OCI-LY1 (cell line): ENCODE measurements at regions not wholly inside any gene's neighbourhood (a gene's known extent, or its start where the extent isn't known, plus 50 kb on each side); places are given as distances from the start of the nearest gene placed in this dataset.

Source experiments
- H2AFZ ChIP-seq: fragments of 200-600 bp; sonication (generic), shearing (Covaris generic); 2 replicates; pipeline ENCODE4 v1.6.0; 2014; ENCODE audit warnings: antibody characterized with exemption, mild to moderate bottlenecking, low read length
- H3F3A ChIP-seq: fragments of 200-600 bp; sonication (generic), shearing (Covaris generic); 2 replicates; pipeline ENCODE4 v1.6.0; 2014; ENCODE audit warnings: mild to moderate bottlenecking, antibody characterized with exemption, low read length, moderate library complexity; ENCODE audit not compliant: insufficient read depth
- H3K27ac ChIP-seq: fragments of 200-600 bp; sonication (generic); 2 replicates; pipeline ENCODE4 v1.5.1; 2014; ENCODE audit warnings: low read length, mixed run types, mild to moderate bottlenecking, low read depth; ENCODE audit not compliant: poor library complexity, severe bottlenecking
- H3K27me3 ChIP-seq: fragments of 200-600 bp; sonication (generic); 2 replicates; pipeline ENCODE4 v1.6.0; 2014; ENCODE audit warnings: antibody characterized with exemption, mild to moderate bottlenecking, low read length, moderate library complexity; ENCODE audit not compliant: insufficient read depth
- H3K36me3 ChIP-seq: fragments of 200-600 bp; sonication (generic); 2 replicates; pipeline ENCODE4 v1.6.1; 2014; ENCODE audit warnings: mild to moderate bottlenecking, antibody characterized with exemption, low read length, moderate library complexity, mixed read lengths; ENCODE audit not compliant: insufficient read depth
- H3K4me1 ChIP-seq: fragments of 200-600 bp; sonication (generic); 2 replicates; pipeline ENCODE4 v1.5.1; 2014; ENCODE audit warnings: mild to moderate bottlenecking, low read length, moderate library complexity; ENCODE audit not compliant: insufficient read depth, severe bottlenecking
- H3K4me2 ChIP-seq: fragments of 200-600 bp; sonication (generic), shearing (Covaris generic); 2 replicates; pipeline ENCODE4 v1.6.1; 2014; ENCODE audit warnings: low read length
- H3K4me3 ChIP-seq: fragments of 200-600 bp; sonication (generic); 2 replicates; pipeline ENCODE4 v1.5.1; 2014; ENCODE audit warnings: low read length, low read depth, mild to moderate bottlenecking, mixed read lengths; ENCODE audit not compliant: poor library complexity, severe bottlenecking
- H3K79me2 ChIP-seq: fragments of 200-600 bp; shearing (Covaris generic); 2 replicates; pipeline ENCODE4 v1.6.1; 2016; ENCODE audit warnings: mixed run types, low read length, mixed read lengths; ENCODE audit not compliant: insufficient read depth
- H3K9ac ChIP-seq: fragments of 200-600 bp; sonication (generic), shearing (Covaris generic); 2 replicates; pipeline ENCODE4 v1.6.1; 2014; ENCODE audit warnings: mild to moderate bottlenecking, low read length, mixed read lengths
- H3K9me2 ChIP-seq: fragments of 200-600 bp; sonication (generic), shearing (Covaris generic); 2 replicates; pipeline ENCODE4 v1.6.1; 2014; ENCODE audit warnings: low read depth, mild to moderate bottlenecking, low read length, mixed read lengths
- H3K9me3 ChIP-seq: fragments of 200-600 bp; shearing (Covaris generic); 2 replicates; pipeline ENCODE4 v1.6.1; 2014; ENCODE audit warnings: low read length, mixed read lengths
- H4K20me1 ChIP-seq: fragments of 200-600 bp; sonication (generic), shearing (Covaris generic); 2 replicates; pipeline ENCODE4 v1.6.0; 2016; ENCODE audit warnings: mild to moderate bottlenecking, low read length; ENCODE audit not compliant: insufficient read depth
- CTCF ChIP-seq: fragments of 200-600 bp; sonication (generic), shearing (Covaris generic); IDR thresholded peaks from 2 replicates; pipeline ENCODE4 v1.5.1; 2017; ENCODE audit warnings: mild to moderate bottlenecking, antibody characterized with exemption, low read length, moderate library complexity, mixed read lengths
- EZH2 ChIP-seq: fragments of 200-600 bp; sonication (generic), shearing (Covaris generic); IDR thresholded peaks from 2 replicates; pipeline ENCODE4 v1.8.0; 2017; ENCODE audit warnings: borderline replicate concordance, mixed run types, mild to moderate bottlenecking, antibody characterized with exemption, low read length, moderate library complexity, mixed read lengths

- Histone ChIP-seq H3F3A (no peaks in the 10 kb centered on the region), H3K27ac (no peak overlapping the region), H3K9me3 (no peaks in the 10 kb centered on the region), H3K4me2 (no peak overlapping the region), H3K36me3 (no peaks in the 10 kb centered on the region), H3K79me2 (no peaks in the 10 kb centered on the region), H3K4me3 (no peak overlapping the region), H4K20me1 (no peaks in the 10 kb centered on the region), H2AFZ (no peak overlapping the region), H3K9ac (no peak overlapping the region), H3K4me1 (no peaks in the 10 kb centered on the region), H3K27me3 (no peaks in the 10 kb centered on the region), H3K9me2 (no peaks in the 10 kb centered on the region)
- TF ChIP-seq CTCF, result no peak
- no peak for TF ChIP-seq EZH2
These were observed 1871.6 kb upstream of the IGFBP7 start for GRCh38 chr4:58981828-58982227.

GRCh38 chr4:58983887-58984286 lies 1873.7 kb upstream of the IGFBP7 start:
- H3K9ac ChIP-seq, result no peak overlapping the region
- no peak overlapping the region for H3K4me3 ChIP-seq
- no peak overlapping the region for H2AFZ ChIP-seq
- no peak overlapping the region for H3K4me2 ChIP-seq
- H3K27me3 ChIP-seq, result no peaks in the 10 kb centered on the region
- no peaks in the 10 kb centered on the region for H4K20me1 ChIP-seq
- H3K9me3 ChIP-seq, result no peaks in the 10 kb centered on the region
- H3K4me1 ChIP-seq, result no peaks in the 10 kb centered on the region
- no peaks in the 10 kb centered on the region for H3K79me2 ChIP-seq
- no peaks in the 10 kb centered on the region for H3K9me2 ChIP-seq
- no peak overlapping the region for H3K27ac ChIP-seq
- H3F3A ChIP-seq, result no peaks in the 10 kb centered on the region
- H3K36me3 ChIP-seq, result no peaks in the 10 kb centered on the region
- no peak for TF ChIP-seq CTCF
- no peak for TF ChIP-seq EZH2

GRCh38 chr4:59002148-59002547 lies 1892.0 kb upstream of the IGFBP7 start:
- TF ChIP-seq CTCF, result no peak
- no peak for TF ChIP-seq EZH2
- Histone ChIP-seq H3K4me2 (no peak overlapping the region), H2AFZ (no peak overlapping the region), H3K9ac (no peak overlapping the region), H3K4me1 (no peaks in the 10 kb centered on the region), H3K79me2 (no peaks in the 10 kb centered on the region), H3F3A (no peaks in the 10 kb centered on the region), H3K4me3 (no peak overlapping the region), H3K27me3 (no peaks in the 10 kb centered on the region), H4K20me1 (no peaks in the 10 kb centered on the region), H3K36me3 (no peaks in the 10 kb centered on the region), H3K9me3 (no peaks in the 10 kb centered on the region), H3K27ac (no peak overlapping the region), H3K9me2 (no peaks in the 10 kb centered on the region)
